HG03103 (cell line): ENCODE measurements at regions not wholly inside any gene's neighbourhood (a gene's known extent, or its start where the extent isn't known, plus 50 kb on each side); places are given as distances from the start of the nearest gene placed in this dataset.
"Not testable (repeated sequence)": the region's sequence is repeated elsewhere in the genome, so short reads cannot be mapped to it uniquely, and the experiment has no call there.

Experiments used
- ATAC-seq: cut with Tn5 transposase; IDR thresholded peaks from one replicate; pipeline ENCODE4 v1.9.1; 2021; ENCODE audit warnings: low read depth; ENCODE audit not compliant: unreplicated experiment

DNA sequence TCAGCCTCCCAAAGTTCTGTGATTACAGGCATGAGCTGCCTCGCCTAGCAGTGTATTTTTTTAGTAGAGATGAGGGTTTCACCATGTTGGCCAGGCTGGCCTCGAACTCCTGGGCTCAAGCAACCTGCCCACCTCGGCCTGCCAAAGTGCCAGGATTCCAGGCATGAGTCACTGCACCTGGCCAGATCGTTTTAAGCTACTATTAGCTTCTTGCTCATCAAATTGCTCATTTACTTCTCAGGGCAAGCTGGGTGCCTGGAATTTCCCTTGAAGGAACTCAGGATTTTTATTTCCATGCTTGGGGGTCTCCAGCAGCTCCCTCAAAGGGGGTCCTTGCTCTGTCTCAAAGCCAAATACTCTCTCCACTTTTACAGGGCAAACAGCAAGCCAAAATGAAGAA is 798.0 kb upstream of the AUTS2 start:
- ATAC-seq: no peak

DNA sequence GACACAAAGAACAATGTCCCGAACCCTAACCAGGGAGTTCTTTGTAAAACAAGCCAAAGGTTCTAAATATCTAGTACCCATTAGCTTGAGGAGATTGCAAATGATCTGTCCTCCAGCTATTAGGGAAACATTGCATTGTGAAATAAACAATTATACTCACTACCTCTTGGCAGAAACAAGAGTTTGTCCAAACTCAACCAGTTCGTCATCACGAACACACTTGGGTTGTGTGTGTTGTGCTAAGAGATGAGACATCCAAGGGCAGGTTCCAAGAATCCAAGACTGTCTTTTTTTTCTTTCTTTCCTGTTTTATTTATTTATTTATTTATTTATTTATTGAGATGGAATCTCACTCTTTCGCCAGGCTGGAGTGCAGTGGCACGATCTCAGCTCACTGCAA is 793.1 kb upstream of the AUTS2 start:
- no peak for ATAC-seq

DNA sequence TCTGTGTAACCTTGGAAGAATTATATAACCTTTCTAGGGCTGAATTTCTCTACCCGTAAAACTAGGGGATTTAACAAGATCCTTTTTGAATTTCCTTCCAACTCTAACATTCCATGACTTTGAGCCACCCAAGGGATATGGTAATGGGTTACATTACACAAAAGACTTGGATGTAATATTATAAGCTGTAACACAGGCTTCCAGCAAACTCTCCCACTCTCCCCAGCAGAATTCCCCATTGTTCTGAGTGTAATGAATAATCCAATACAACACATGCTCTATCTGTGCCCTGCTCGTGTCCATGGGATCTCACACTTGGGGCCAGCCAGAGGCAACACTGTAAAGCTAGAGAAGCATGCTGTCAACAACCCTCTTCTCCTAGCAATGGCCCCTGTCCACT is 790.6 kb upstream of the AUTS2 start:
- no peak for ATAC-seq

- no peak for ATAC-seq
These were observed 784.7 kb upstream of the AUTS2 start for GRCh38 chr7:68813551-68814080.

DNA sequence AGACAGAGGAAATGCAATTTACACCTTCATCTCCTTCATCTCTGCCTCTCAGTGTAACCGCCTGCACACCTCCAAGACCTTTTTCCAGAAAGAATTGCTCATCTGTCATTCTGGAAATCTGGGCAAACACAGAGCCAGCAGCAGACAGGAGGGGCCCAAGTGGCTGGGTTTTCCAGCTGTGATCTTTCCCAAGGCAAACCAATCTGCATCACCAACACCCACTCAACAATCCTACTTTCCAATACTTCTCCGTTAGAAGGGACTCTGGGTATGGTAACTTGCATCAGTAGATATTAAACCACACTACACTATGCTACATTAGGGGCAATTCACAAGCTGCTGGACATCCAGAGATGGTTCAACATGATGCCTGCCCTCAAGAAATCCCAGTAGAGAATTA is 781.8 kb upstream of the AUTS2 start:
- ATAC-seq: no peak

DNA sequence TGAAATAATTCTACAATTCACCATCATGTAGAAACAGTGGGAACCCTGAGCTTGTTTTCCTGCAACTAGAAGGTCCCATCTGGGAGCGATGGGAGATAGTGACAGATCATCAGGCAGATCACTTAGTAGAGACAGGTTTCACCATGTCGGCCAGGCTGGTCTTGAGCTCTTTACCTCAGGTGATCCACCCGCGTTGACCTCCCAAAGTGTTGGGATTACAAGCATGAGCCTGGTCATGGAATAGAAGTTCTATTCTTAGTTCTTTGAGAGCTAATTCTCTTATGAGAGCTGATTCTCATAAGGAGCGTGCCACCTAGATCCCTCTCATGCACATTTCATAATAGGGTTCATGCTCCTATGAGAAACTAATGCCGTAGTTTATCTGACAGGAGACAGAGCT is 778.0 kb upstream of the AUTS2 start:
- ATAC-seq: no peak

GRCh38 chr7:68821846-68822245 is 776.4 kb upstream of the AUTS2 start:
- ATAC-seq: no peak

GRCh38 chr7:68823996-68824780 is 774.1 kb upstream of the AUTS2 start:
- ATAC-seq: no peak

DNA sequence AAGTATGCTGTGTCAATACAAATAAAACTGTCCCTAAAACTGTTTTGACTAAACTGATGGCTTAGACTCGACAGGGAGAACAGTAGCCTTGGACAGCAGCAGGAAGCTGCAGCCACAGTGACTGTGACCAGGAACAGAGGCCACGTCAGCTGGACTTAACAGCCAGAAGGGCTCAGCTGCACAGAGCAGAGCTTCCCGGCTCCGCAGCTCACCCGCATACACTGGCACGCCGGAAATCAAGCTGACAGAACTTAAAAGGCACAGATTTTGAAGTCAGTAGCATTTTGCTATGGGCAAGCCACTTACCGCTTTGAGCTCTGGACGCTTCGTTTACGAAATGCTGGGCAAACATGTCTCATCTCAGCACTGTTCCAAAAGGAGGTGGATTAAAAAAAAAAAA is 769.7 kb upstream of the AUTS2 start:
- ATAC-seq: no peak

DNA sequence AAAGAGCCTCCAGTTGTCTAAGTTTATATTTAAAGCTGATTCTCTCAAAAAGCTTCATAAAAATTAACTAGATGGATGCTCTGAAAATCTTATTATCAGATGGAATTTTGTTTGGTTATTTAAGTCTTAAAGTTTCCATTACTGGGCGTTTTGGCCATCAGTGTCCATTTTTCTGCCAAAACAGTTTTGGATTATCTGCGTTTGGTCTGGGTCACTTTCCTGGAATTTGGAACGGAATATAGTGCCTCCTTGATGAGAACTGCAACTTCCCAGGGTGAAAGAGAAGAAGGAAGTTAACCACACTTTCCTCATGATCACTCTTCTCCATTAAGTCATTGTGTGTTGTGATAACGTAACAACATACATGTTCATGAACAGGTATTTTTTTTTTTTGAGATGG is 764.9 kb upstream of the AUTS2 start:
- no peak for ATAC-seq

- no peak for ATAC-seq
These were observed 759.3 kb upstream of the AUTS2 start for GRCh38 chr7:68839014-68839413.

DNA sequence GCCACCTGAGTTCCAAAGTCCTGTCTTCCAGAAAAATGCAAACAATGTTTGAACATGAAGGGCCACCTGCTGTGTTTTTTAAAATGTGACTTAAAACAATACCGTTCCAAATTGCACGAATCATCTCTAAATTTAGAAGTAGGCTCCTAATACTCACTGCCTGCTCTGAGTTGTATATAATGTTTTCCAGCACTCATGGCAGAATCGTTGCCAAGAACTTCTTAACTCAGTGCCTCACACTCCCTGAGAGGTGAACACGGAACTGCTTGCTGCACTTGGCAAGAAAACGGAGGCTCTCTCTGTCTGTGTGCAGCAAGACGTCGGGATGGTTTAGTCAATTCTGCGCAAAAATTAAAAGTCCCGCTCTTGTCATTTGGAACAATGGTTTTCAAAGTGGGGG is 757.3 kb upstream of the AUTS2 start:
- no peak for ATAC-seq

GRCh38 chr7:68843985-68844384 is 754.3 kb upstream of the AUTS2 start:
- not testable (repeated sequence) for ATAC-seq

DNA sequence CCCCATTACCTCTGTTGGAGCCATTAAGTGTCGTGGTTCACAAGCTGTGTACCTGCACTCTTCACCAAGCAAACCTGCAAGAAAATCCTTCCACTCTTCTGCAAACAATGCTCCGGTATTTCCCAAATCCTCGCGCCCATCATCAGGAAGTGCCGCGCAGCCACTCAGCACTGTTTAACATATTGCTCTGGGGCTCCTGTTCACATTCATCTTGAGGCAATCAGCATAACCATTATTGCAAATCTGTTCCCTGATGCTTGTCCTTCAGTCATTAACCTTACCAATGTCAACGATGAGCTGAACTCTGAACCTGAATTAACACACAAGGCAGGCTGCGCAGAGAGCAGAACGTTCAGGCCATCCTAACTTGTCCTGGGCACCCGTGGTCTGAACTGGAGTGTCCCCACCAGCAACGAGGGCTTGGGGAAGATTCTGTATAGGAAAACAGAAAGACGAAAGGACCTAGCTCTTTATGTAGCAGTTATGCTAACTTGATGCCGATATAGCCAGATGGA is 751.4 kb upstream of the AUTS2 start:
- ATAC-seq: no peak

GRCh38 chr7:68853254-68853653 is 745.0 kb upstream of the AUTS2 start:
- ATAC-seq: no peak

DNA sequence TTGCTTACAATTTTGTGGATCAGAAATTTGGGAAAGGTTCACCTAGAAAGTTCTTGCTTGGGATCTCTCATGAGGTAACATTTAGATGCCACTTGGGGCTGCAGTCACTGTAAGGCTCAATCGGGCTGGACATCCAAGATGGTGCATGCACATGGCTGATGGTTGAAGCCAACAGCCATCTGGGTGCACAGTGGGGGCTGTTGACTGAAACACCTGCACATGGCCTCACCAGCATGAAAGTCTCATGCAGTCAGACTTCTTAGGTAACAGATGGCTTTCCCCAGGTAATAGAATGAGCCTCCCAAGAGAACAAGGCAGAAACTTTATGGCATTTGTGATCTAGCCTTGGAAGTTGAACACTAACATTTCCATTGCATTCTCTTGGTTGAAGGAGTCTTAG is 740.7 kb upstream of the AUTS2 start:
- ATAC-seq: no peak

DNA sequence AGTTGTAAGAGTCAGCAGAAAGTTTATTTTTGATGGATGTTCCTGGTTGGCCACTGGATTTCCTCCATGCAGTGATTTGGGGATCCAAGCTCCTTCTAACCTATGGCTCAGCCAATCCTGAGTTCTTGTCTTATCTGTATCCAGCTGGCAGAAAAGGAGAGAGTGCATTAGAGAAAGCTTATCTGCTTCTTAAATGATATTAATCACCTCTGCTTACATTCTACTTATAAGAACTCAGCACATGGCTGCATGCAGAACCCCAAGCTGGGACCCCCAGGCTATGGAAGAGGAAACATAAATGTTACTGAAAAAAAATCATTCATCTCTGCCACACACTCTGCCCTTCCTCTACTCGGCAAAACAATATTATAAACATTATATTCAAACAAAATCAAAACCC is 739.8 kb upstream of the AUTS2 start:
- ATAC-seq: no peak

DNA sequence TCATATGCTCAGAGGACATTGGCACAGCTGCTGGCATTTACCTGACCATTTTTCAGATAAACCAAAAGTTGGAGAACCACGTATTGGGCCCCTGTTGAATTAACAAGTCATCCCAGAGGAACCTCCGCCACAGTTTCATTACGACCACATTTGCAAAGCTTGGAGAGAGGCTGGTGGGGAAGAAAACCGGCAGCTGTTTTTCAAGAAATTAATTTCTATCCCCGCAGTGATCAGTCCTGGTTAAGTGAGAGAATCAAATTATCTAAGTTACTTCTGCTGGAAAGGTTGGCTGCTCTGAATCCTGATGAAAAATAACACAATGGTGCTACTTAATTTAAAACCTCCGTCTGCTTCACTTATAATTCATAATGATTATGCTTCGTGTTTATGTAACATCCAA is 737.1 kb upstream of the AUTS2 start:
- no peak for ATAC-seq

DNA sequence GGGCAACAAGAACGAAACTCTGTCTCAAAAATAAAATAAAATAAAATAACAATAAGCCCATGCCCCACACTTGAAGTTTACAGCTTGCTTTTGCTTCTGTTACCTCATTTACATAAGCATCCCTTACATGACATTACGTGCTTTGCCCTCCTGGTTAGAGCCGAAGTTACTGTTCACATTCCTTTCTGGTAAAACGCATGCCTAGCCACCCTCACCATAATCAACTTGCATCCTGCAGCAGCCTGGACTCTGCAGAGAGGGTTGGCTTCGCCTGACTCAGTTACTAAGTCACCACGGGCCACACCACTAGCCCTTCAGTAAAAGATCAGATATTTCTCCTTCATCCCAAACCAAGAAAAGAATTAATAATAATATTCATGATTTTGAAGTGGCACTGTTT is 736.0 kb upstream of the AUTS2 start:
- no peak for ATAC-seq

- no peak for ATAC-seq
These were observed 735.5 kb upstream of the AUTS2 start for GRCh38 chr7:68862736-68863135.

GRCh38 chr7:68865351-68866199 is 732.7 kb upstream of the AUTS2 start:
- ATAC-seq: no peak

- ATAC-seq: no peak
These were observed 732.1 kb upstream of the AUTS2 start for GRCh38 chr7:68866200-68866570.
